OCI-LY7 (cell line): ENCODE measurements at regions not wholly inside any gene's neighbourhood (a gene's known extent, or its start where the extent isn't known, plus 50 kb on each side); places are given as distances from the start of the nearest gene placed in this dataset.

Experiments
- CTCF ChIP-seq: fragments of 200-600 bp; sonication (generic); conservative IDR thresholded peaks from 2 replicates; pipeline ENCODE4 v1.5.1; 2014; ENCODE audit warnings: mild to moderate bottlenecking, antibody characterized with exemption, low read length, moderate library complexity, mixed read lengths
- EZH2phosphoT487 ChIP-seq: fragments of 200-600 bp; sonication (generic); IDR thresholded peaks from 2 replicates; pipeline ENCODE4 v1.6.1; 2018; ENCODE audit warnings: low read depth, borderline replicate concordance, mild to moderate bottlenecking, mixed run types, antibody characterized with exemption, low read length, moderate library complexity, mixed read lengths

- TF ChIP-seq CTCF (no peak), EZH2phosphoT487 (no peak)
Observed at GRCh38 chr1:93746021-93746812, 64.6 kb upstream of the BCAR3 start.
